Loucy (cell line): ENCODE measurements at regions not wholly inside any gene's neighbourhood (a gene's known extent, or its start where the extent isn't known, plus 50 kb on each side); places are given as distances from the start of the nearest gene placed in this dataset.

Source experiments
- H2AFZ ChIP-seq: fragments of 200-600 bp; sonication (generic); 2 replicates; pipeline ENCODE4 v1.6.0; 2016; ENCODE audit warnings: antibody characterized with exemption, mild to moderate bottlenecking, low read length, moderate library complexity
- H3F3A ChIP-seq: fragments of 200-600 bp; 2 replicates; pipeline ENCODE4 v1.6.0; 2016; ENCODE audit warnings: antibody characterized with exemption, low read depth, mild to moderate bottlenecking
- H3K27me3 ChIP-seq: fragments of 200-600 bp; sonication (generic); 2 replicates; pipeline ENCODE4 v1.6.1; 2014; ENCODE audit warnings: low read length, mild to moderate bottlenecking; ENCODE audit not compliant: insufficient read depth, poor library complexity, severe bottlenecking
- H3K36me3 ChIP-seq: fragments of 200-600 bp; sonication (generic); 2 replicates; pipeline ENCODE4 v1.6.1; 2016; ENCODE audit warnings: low read length; ENCODE audit not compliant: insufficient read depth
- H3K4me1 ChIP-seq: fragments of 200-600 bp; sonication (generic); 2 replicates; pipeline ENCODE4 v1.5.1; 2014; ENCODE audit warnings: low read length, mild to moderate bottlenecking; ENCODE audit not compliant: insufficient read depth, poor library complexity, severe bottlenecking
- H3K4me2 ChIP-seq: fragments of 200-600 bp; sonication (generic); 2 replicates; pipeline ENCODE4 v1.6.0; 2014; ENCODE audit warnings: antibody characterized with exemption, low read length, low read depth, mild to moderate bottlenecking; ENCODE audit not compliant: poor library complexity, severe bottlenecking
- H3K4me3 ChIP-seq: fragments of 200-600 bp; sonication (generic); 2 replicates; pipeline ENCODE4 v1.5.1; 2014; ENCODE audit warnings: low read length, mild to moderate bottlenecking, mixed read lengths; ENCODE audit not compliant: poor library complexity, severe bottlenecking
- H3K79me2 ChIP-seq: fragments of 200-600 bp; sonication (generic); 2 replicates; pipeline ENCODE4 v1.6.1; 2014; ENCODE audit warnings: low read length; ENCODE audit not compliant: insufficient read depth
- H3K9ac ChIP-seq: fragments of 200-600 bp; sonication (generic); 2 replicates; pipeline ENCODE4 v1.6.0; 2014; ENCODE audit warnings: mild to moderate bottlenecking, low read depth, low read length, moderate library complexity; ENCODE audit not compliant: poor library complexity, severe bottlenecking
- H3K9me2 ChIP-seq: fragments of 200-600 bp; sonication (generic); replicated peaks from 2 replicates; pipeline ENCODE4 v1.6.1; 2016; ENCODE audit warnings: low read depth, low read length, mixed read lengths
- H3K9me3 ChIP-seq: fragments of 200-600 bp; sonication (generic); 2 replicates; pipeline ENCODE4 v1.6.1; 2014; ENCODE audit warnings: mild to moderate bottlenecking, antibody characterized with exemption, low read length, low read depth; ENCODE audit not compliant: insufficient read depth
- H4K20me1 ChIP-seq: fragments of 200-600 bp; sonication (generic); 2 replicates; pipeline ENCODE4 v1.6.0; 2014; ENCODE audit warnings: antibody characterized with exemption, low read length, mild to moderate bottlenecking; ENCODE audit not compliant: insufficient read depth, poor library complexity, severe bottlenecking
- EZH2phosphoT487 ChIP-seq: fragments of 200-600 bp; IDR thresholded peaks from 2 replicates; pipeline ENCODE4 v1.6.1; 2018; ENCODE audit warnings: antibody characterized with exemption, mild to moderate bottlenecking, moderate library complexity, borderline replicate concordance
- TF ChIP-seq, protein P1 (sequence below): fragments of 200-600 bp; sonication (generic); conservative IDR thresholded peaks from 2 replicates; pipeline ENCODE4 v1.5.1; 2014; ENCODE audit warnings: mild to moderate bottlenecking, antibody characterized with exemption, low read length

GRCh38 chr5:84673785-84674184 is 289.1 kb upstream of the EDIL3 start:
- H3K36me3 ChIP-seq, result no peaks in the 10 kb centered on the region
- H3K27me3 ChIP-seq, result no peaks in the 10 kb centered on the region
- H2AFZ ChIP-seq, result no peak overlapping the region
- no peak for TF ChIP-seq EZH2phosphoT487
- H3K4me1 ChIP-seq, result no peaks in the 10 kb centered on the region
- no peaks in the 10 kb centered on the region for H4K20me1 ChIP-seq
- no peak overlapping the region for H3K4me2 ChIP-seq
- no peak overlapping the region for H3K9ac ChIP-seq
- H3K9me3 ChIP-seq, result peaks cover 6% of the 10 kb centered on the region; the same call in 1 of the 2 replicates
- no peaks in the 10 kb centered on the region for H3F3A ChIP-seq
- no peaks in the 10 kb centered on the region for H3K79me2 ChIP-seq
- no peak overlapping the region for H3K4me3 ChIP-seq
- no peaks in the 10 kb centered on the region for H3K9me2 ChIP-seq

GRCh38 chr5:84667576-84667975 is 282.9 kb upstream of the EDIL3 start:
- Histone ChIP-seq H3K9ac (no peak overlapping the region), H3K27me3 (no peaks in the 10 kb centered on the region), H3K36me3 (no peaks in the 10 kb centered on the region), H3K4me3 (no peak overlapping the region), H3K4me1 (no peaks in the 10 kb centered on the region), H2AFZ (no peak overlapping the region), H3K79me2 (no peaks in the 10 kb centered on the region), H3K9me3 (peaks cover 6% of the 10 kb centered on the region; the same call in 1 of the 2 replicates), H3K4me2 (no peak overlapping the region), H4K20me1 (no peaks in the 10 kb centered on the region), H3F3A (no peaks in the 10 kb centered on the region), H3K9me2 (no peaks in the 10 kb centered on the region)
- TF ChIP-seq, protein P1, sequence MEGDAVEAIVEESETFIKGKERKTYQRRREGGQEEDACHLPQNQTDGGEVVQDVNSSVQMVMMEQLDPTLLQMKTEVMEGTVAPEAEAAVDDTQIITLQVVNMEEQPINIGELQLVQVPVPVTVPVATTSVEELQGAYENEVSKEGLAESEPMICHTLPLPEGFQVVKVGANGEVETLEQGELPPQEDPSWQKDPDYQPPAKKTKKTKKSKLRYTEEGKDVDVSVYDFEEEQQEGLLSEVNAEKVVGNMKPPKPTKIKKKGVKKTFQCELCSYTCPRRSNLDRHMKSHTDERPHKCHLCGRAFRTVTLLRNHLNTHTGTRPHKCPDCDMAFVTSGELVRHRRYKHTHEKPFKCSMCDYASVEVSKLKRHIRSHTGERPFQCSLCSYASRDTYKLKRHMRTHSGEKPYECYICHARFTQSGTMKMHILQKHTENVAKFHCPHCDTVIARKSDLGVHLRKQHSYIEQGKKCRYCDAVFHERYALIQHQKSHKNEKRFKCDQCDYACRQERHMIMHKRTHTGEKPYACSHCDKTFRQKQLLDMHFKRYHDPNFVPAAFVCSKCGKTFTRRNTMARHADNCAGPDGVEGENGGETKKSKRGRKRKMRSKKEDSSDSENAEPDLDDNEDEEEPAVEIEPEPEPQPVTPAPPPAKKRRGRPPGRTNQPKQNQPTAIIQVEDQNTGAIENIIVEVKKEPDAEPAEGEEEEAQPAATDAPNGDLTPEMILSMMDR, result no peak
- TF ChIP-seq EZH2phosphoT487, result no peak

- Histone ChIP-seq H4K20me1 (no peaks in the 10 kb centered on the region), H2AFZ (no peak overlapping the region), H3K36me3 (no peaks in the 10 kb centered on the region), H3K27me3 (no peaks in the 10 kb centered on the region), H3F3A (no peaks in the 10 kb centered on the region), H3K79me2 (no peaks in the 10 kb centered on the region), H3K4me3 (no peak overlapping the region), H3K9me3 (no peaks in the 10 kb centered on the region), H3K9ac (no peak overlapping the region), H3K9me2 (no peaks in the 10 kb centered on the region), H3K4me1 (no peaks in the 10 kb centered on the region), H3K4me2 (no peak overlapping the region)
- TF ChIP-seq EZH2phosphoT487, result no peak
- TF ChIP-seq, protein P1, result no peak
Observed at GRCh38 chr5:84650429-84650828, 265.7 kb upstream of the EDIL3 start.

- Histone ChIP-seq H2AFZ (no peak overlapping the region), H4K20me1 (no peaks in the 10 kb centered on the region), H3K4me1 (no peaks in the 10 kb centered on the region), H3K36me3 (no peaks in the 10 kb centered on the region), H3K79me2 (no peaks in the 10 kb centered on the region), H3K9me3 (no peaks in the 10 kb centered on the region), H3K4me2 (no peak overlapping the region), H3K9me2 (no peaks in the 10 kb centered on the region), H3K9ac (no peak overlapping the region), H3K4me3 (no peak overlapping the region), H3K27me3 (no peaks in the 10 kb centered on the region), H3F3A (no peaks in the 10 kb centered on the region)
- TF ChIP-seq EZH2phosphoT487, result no peak
- TF ChIP-seq, protein P1, result no peak
Observed at GRCh38 chr5:84647581-84647980, 262.9 kb upstream of the EDIL3 start.
